ENCODE measurements at regions not wholly inside any gene's neighbourhood (a gene's known extent, or its start where the extent isn't known, plus 50 kb on each side); places are given as distances from the start of the nearest gene placed in this dataset.

DNA sequence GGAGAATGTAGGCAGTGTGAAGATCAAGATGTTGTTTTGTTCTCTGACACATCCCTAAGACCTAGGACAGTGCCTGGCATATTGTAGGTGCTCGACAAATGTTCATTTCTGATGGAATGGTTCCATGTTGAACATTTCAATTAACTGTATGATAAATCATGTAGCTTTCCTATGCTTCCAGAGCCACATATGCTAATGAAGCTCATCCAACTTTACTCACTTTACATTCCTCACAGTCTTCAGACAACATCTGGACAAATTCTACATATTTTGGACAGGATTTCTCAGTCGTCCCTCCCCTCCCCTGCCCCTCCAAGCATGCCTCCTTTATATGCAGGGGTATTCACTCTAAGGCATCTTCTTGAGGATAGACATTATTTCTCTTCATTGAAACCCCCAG is 177.9 kb downstream of the BLID start:
- Histone ChIP-seq H3K56ac (ENCODE audit: insufficient read length, low read depth, low read length) (no peak overlapping the region), H3K4me2 (ENCODE audit: insufficient read depth, insufficient read length, low read length) (no peak overlapping the region), H3K9me3 (ENCODE audit: control insufficient read depth, low read depth, low read length) (no peaks in the 10 kb centered on the region), H3K14ac (ENCODE audit: insufficient read depth, low read length) (no peak overlapping the region), H3K4ac (ENCODE audit: low read depth, low read length) (no peak overlapping the region), H3K27ac (ENCODE audit: insufficient read length, low read depth, low read length) (no peak overlapping the region), H2BK5ac (ENCODE audit: insufficient read length, low read length) (no peak overlapping the region), H4K5ac (ENCODE audit: insufficient read length, low read depth, low read length) (no peak overlapping the region), H4K91ac (ENCODE audit: insufficient read length, low read depth, low read length) (no peak overlapping the region), H3K23ac (ENCODE audit: insufficient read length, low read depth, low read length) (no peak overlapping the region), H3K9ac (ENCODE audit: extremely low read depth, insufficient read length, low read length) (no peak overlapping the region), H2AK5ac (ENCODE audit: insufficient read length, low read length) (no peak overlapping the region), H2BK120ac (ENCODE audit: low read depth, low read length, poor library complexity, severe bottlenecking) (no peak overlapping the region), H2BK12ac (ENCODE audit: insufficient read length, low read depth, low read length) (no peak overlapping the region), H2BK15ac (ENCODE audit: low read depth, low read length) (no peak overlapping the region), H3K27me3 (ENCODE audit: insufficient read depth, low read length) (no peaks in the 10 kb centered on the region), H4K20me1 (ENCODE audit: control insufficient read depth, insufficient read depth, insufficient read length) (no peaks in the 10 kb centered on the region), H3K79me2 (ENCODE audit: insufficient read depth, low read length) (no peaks in the 10 kb centered on the region), H3K18ac (ENCODE audit: insufficient read length, low read depth, low read length) (no peak overlapping the region), H3T11ph (ENCODE audit: low read length) (no peak overlapping the region), H4K8ac (replicated peaks; ENCODE audit: insufficient read length, low read depth, low read length) (no peak overlapping the region), H3K79me1 (ENCODE audit: insufficient read depth, low read depth, low read length, poor library complexity, severe bottlenecking) (no peaks in the 10 kb centered on the region), H2BK20ac (ENCODE audit: low read depth, low read length, poor library complexity, severe bottlenecking) (no peak overlapping the region), H2AFZ (ENCODE audit: low read length) (no peak overlapping the region), H3K23me2 (ENCODE audit: insufficient read length, low read depth, low read length, poor library complexity, severe bottlenecking) (no peaks in the 10 kb centered on the region), H3K4me1 (ENCODE audit: insufficient read depth, low read length) (no peaks in the 10 kb centered on the region; the same call in 1 of the 2 replicates)
- TF ChIP-seq, protein P1, sequence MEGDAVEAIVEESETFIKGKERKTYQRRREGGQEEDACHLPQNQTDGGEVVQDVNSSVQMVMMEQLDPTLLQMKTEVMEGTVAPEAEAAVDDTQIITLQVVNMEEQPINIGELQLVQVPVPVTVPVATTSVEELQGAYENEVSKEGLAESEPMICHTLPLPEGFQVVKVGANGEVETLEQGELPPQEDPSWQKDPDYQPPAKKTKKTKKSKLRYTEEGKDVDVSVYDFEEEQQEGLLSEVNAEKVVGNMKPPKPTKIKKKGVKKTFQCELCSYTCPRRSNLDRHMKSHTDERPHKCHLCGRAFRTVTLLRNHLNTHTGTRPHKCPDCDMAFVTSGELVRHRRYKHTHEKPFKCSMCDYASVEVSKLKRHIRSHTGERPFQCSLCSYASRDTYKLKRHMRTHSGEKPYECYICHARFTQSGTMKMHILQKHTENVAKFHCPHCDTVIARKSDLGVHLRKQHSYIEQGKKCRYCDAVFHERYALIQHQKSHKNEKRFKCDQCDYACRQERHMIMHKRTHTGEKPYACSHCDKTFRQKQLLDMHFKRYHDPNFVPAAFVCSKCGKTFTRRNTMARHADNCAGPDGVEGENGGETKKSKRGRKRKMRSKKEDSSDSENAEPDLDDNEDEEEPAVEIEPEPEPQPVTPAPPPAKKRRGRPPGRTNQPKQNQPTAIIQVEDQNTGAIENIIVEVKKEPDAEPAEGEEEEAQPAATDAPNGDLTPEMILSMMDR (conservative IDR thresholded peaks at IDR 0.05): no peak
- Mint-ChIP-seq H3K36me3 (ENCODE audit: insufficient read depth in 1 of 3, low read depth in 3 of 3) (no peaks in the 10 kb centered on the region), H3K27me3 (ENCODE audit: low read depth) (no peaks in the 10 kb centered on the region), H3K4me1 (peaks cover 5% of the 10 kb centered on the region in 2 experiments), H3K27ac (no peak overlapping the region), H3K4me3 (no peak overlapping the region), H3K9me3 (no peaks in the 10 kb centered on the region)
- DNase-seq: no peak
- no CpG with 5 or more reads among the region's 2 CpGs for WGBS (ENCODE audit: extremely low coverage, insufficient read length, low lambda C conversion rate)
